GM12878 (cell line): ENCODE measurements at regions not wholly inside any gene's neighbourhood (a gene's known extent, or its start where the extent isn't known, plus 50 kb on each side); places are given as distances from the start of the nearest gene placed in this dataset.

Source experiments
- ATAC-seq: fragments of 200-7000 bp; cut with Tn5 transposase; 3 replicates; pipeline ENCODE4 v1.9.1; 2020; ENCODE audit warnings: mild to moderate bottlenecking, moderate library complexity
- BruUV-seq: library from RNA; stranded (reverse); fragments of 400-500 nt; replicated peaks from 2 replicates; lab custom pipeline; 2021; lab: Mats Ljungman, UMichigan
- CTCF ChIA-PET: fragments of 300-600 bp; sonication (Branson Sonifier 250); formaldehyde crosslinking; extraction: SDS; loops from one replicate; lab custom pipeline; 2021; ENCODE audit warnings: inconsistent platforms; lab: Yijun Ruan, JAX
- POLR2A ChIA-PET: fragments of 350-600 bp; formaldehyde crosslinking; extraction: SDS; loops from one replicate; lab custom pipeline; 2021; ENCODE audit warnings: inconsistent platforms; lab: Charles Lee
- RAD21 ChIA-PET: fragments of 300-600 bp; sonication (Branson Sonifier 250); formaldehyde crosslinking; loops from one replicate; lab custom pipeline; 2023; ENCODE audit warnings: antibody characterized with exemption; ENCODE audit not compliant: unreplicated experiment; lab: Charles Lee
- SMC1A ChIA-PET: fragments of 300-600 bp; sonication (Branson Sonifier 250); formaldehyde crosslinking; loops from one replicate; lab custom pipeline; 2023; ENCODE audit not compliant: unreplicated experiment, uncharacterized antibody; lab: Charles Lee
- DNase-seq: peaks from one replicate; pipeline ENCODE4 v3.0.0-alpha.2; 2011; ENCODE audit warnings: low read depth, low spot score
- FAIRE-seq: peaks from 3 replicates; lab custom pipeline; 2011; peaks lifted over from hg19 to GRCh38; lab: Jason Lieb, UNC
- H2AFZ ChIP-seq: 2 replicates; pipeline ENCODE4 v1.6.0; 2011; ENCODE audit warnings: low read depth, low read length, control low read depth; ENCODE audit not compliant: control insufficient read depth
- H3K27ac ChIP-seq: 2 replicates; pipeline ENCODE4 v1.5.1; 2011; ENCODE audit warnings: control low read depth; ENCODE audit not compliant: control insufficient read depth, insufficient read depth
- H3K27me3 ChIP-seq, 2 experiments: replicated peaks in 1 of 2; 2 replicates each; pipeline versions ENCODE4 v1.6.0 to v1.6.1; 2011; ENCODE audit warnings: low read length in 1 of 2; ENCODE audit not compliant: control insufficient read depth in 2 of 2, insufficient read depth in 2 of 2
- H3K36me3 ChIP-seq, 2 experiments: 2 replicates each; pipeline ENCODE4 v1.5.1; 2011; ENCODE audit warnings: low read length in 1 of 2; ENCODE audit not compliant: control insufficient read depth in 2 of 2, insufficient read depth in 2 of 2
- H3K4me1 ChIP-seq: 2 replicates; pipeline ENCODE4 v1.6.1; 2011; ENCODE audit warnings: mild to moderate bottlenecking, low read length, moderate library complexity, mixed read lengths; ENCODE audit not compliant: control insufficient read depth, insufficient read depth
- H3K4me2 ChIP-seq: 2 replicates; pipeline ENCODE4 v1.6.0; 2011; ENCODE audit warnings: control low read depth; ENCODE audit not compliant: control insufficient read depth, insufficient read depth
- H3K4me3 ChIP-seq: fragments of 200-600 bp; sonication (generic); 2 replicates; pipeline ENCODE4 v1.5.1; 2016
- H3K79me2 ChIP-seq: 2 replicates; pipeline ENCODE4 v1.6.0; 2011; ENCODE audit warnings: low read length; ENCODE audit not compliant: control insufficient read depth, insufficient read depth
- H3K9ac ChIP-seq: 2 replicates; pipeline ENCODE4 v1.8.0; 2011; ENCODE audit warnings: low read length, control low read depth, mixed read lengths; ENCODE audit not compliant: control insufficient read depth, insufficient read depth
- H3K9me3 ChIP-seq: replicated peaks from 3 replicates; pipeline ENCODE4 v1.5.1; 2011; ENCODE audit warnings: mild to moderate bottlenecking, low read length; ENCODE audit not compliant: control insufficient read depth, insufficient read depth
- H4K20me1 ChIP-seq: 2 replicates; pipeline ENCODE4 v1.6.0; 2011; ENCODE audit not compliant: control insufficient read depth, insufficient read depth
- BACH1 ChIP-seq: fragments of 450-650 bp; IDR thresholded peaks from 2 replicates; pipeline ENCODE4 v1.6.1; 2017; ENCODE audit warnings: mild to moderate bottlenecking, borderline replicate concordance
- CREM ChIP-seq: IDR thresholded peaks from 2 replicates; pipeline ENCODE4 v1.6.1; 2014; ENCODE audit warnings: antibody characterized with exemption, low read depth
- HCFC1 ChIP-seq: fragments of 150-350 bp; IDR thresholded peaks from 2 replicates; pipeline ENCODE4 v1.6.1; 2014; ENCODE audit warnings: low read length
- NFXL1 ChIP-seq: fragments of 450-650 bp; IDR thresholded peaks from 2 replicates; pipeline ENCODE4 v1.6.1; 2017; ENCODE audit warnings: antibody characterized with exemption, mild to moderate bottlenecking, borderline replicate concordance
- NR2C1 ChIP-seq: fragments of 450-650 bp; IDR thresholded peaks from 2 replicates; pipeline ENCODE4 v1.6.1; 2017; ENCODE audit warnings: antibody characterized with exemption, mild to moderate bottlenecking, moderate library complexity
- NR2F1 ChIP-seq: fragments of 450-650 bp; conservative IDR thresholded peaks from 2 replicates; pipeline ENCODE4 v1.6.1; 2017; ENCODE audit warnings: mild to moderate bottlenecking
- POLR2AphosphoS5 ChIP-seq: IDR thresholded peaks from 2 replicates; pipeline ENCODE4 v1.6.1; 2011; ENCODE audit warnings: mild to moderate bottlenecking, low read length, inconsistent platforms
- SMAD1 ChIP-seq: fragments of 450-650 bp; IDR thresholded peaks from 2 replicates; pipeline ENCODE4 v1.6.1; 2018; ENCODE audit warnings: mild to moderate bottlenecking, low read depth; ENCODE audit not compliant: partially characterized antibody
- TCF12 ChIP-seq: IDR thresholded peaks from 2 replicates; pipeline ENCODE4 v1.6.1; 2011; ENCODE audit warnings: low read depth, mild to moderate bottlenecking, low read length
- WGBS: methylation state at CpG from one replicate; pipeline ENCODE4 v1.1.6; 2016; ENCODE audit warnings: low lambda C conversion rate; ENCODE audit not compliant: insufficient replicate concordance, insufficient coverage; ENCODE audit errors: missing lambda C conversion rate; 5-methylcytosine and 5-hydroxymethylcytosine counted together
- in situ Hi-C: fragments of 300-500 bp; cut with MboI; formaldehyde crosslinking; loops from 9 replicates; pipeline ENCODE4 v1.14.3; 2018; ENCODE audit warnings: mixed read lengths
- intact Hi-C: fragments of 100-400 bp; cut with micrococcal nuclease; formaldehyde crosslinking; loops from one replicate; pipeline ENCODE4 v1.14.2; 2022; ENCODE audit not compliant: unreplicated experiment
- TF ChIP-seq, protein P1 (sequence below): fragments of 450-650 bp; conservative IDR thresholded peaks from 2 replicates; pipeline ENCODE4 v1.6.1; 2017; ENCODE audit warnings: mild to moderate bottlenecking, moderate library complexity
- TF ChIP-seq, protein P2 (sequence below): IDR thresholded peaks from 2 replicates; pipeline ENCODE4 v1.6.1; 2012; ENCODE audit warnings: low read depth, low read length, improper control_type of control experiment
- TF ChIP-seq, protein P3 (sequence below): fragments of 450-650 bp; IDR thresholded peaks from 2 replicates; pipeline ENCODE4 v1.6.1; 2017; ENCODE audit warnings: borderline replicate concordance
- TF ChIP-seq, protein P4 (sequence below): IDR thresholded peaks from 2 replicates; pipeline ENCODE4 v1.6.1; 2011; ENCODE audit warnings: low read depth, low read length, improper control_type of control experiment, borderline replicate concordance
- TF ChIP-seq, protein P5 (sequence below): fragments of 450-650 bp; IDR thresholded peaks from 2 replicates; pipeline ENCODE4 v1.6.1; 2016; ENCODE audit warnings: mild to moderate bottlenecking

DNA sequence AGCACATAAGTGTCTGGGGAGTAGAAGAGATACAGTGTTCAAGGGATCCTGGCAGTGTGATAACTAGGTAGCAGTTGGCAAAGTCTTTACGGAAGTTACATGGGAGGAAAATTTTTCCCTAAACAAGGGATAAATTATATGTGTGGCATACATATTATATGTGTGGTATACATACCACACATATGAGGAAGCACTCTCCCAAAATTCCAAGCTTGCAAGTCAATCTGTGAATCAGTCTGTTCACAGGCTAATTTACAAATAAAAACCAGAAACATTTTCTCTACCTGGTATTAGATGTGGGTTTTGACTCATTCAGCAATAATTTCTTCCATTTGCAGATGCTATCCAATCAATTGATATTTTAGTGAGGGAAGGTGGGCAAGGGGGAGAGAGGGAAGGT is 110.0 kb downstream of the ISOC1 start (continued):
- TF ChIP-seq, protein P1, sequence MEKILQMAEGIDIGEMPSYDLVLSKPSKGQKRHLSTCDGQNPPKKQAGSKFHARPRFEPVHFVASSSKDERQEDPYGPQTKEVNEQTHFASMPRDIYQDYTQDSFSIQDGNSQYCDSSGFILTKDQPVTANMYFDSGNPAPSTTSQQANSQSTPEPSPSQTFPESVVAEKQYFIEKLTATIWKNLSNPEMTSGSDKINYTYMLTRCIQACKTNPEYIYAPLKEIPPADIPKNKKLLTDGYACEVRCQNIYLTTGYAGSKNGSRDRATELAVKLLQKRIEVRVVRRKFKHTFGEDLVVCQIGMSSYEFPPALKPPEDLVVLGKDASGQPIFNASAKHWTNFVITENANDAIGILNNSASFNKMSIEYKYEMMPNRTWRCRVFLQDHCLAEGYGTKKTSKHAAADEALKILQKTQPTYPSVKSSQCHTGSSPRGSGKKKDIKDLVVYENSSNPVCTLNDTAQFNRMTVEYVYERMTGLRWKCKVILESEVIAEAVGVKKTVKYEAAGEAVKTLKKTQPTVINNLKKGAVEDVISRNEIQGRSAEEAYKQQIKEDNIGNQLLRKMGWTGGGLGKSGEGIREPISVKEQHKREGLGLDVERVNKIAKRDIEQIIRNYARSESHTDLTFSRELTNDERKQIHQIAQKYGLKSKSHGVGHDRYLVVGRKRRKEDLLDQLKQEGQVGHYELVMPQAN: no peak
- no peak for TF ChIP-seq CREM
- TF ChIP-seq, protein P2, sequence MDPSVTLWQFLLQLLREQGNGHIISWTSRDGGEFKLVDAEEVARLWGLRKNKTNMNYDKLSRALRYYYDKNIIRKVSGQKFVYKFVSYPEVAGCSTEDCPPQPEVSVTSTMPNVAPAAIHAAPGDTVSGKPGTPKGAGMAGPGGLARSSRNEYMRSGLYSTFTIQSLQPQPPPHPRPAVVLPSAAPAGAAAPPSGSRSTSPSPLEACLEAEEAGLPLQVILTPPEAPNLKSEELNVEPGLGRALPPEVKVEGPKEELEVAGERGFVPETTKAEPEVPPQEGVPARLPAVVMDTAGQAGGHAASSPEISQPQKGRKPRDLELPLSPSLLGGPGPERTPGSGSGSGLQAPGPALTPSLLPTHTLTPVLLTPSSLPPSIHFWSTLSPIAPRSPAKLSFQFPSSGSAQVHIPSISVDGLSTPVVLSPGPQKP: no peak
- TF ChIP-seq NFXL1: no peak
- TF ChIP-seq BACH1: no peak

DNA sequence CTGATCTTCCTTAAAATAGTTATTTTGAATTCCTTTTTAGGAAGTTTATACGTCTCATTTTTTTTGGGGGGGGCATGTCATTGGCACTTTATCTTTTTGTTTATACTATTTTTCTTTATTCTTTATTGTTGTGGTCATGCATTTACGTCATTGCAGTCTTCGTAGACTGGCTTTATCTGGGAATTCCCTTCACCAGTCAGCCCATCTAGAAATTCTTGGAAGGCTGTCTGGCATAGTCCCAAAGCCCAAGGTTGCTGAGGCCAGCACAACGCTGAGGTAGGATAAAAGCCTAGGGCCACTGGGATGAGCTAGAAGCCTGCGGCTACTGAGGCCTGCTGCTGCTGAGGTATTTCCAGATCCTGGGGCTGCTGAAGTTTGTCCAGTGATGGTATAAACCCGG is 121.5 kb downstream of the ISOC1 start:
- no peak overlapping the region for H3K4me2 ChIP-seq
- no peaks in the 10 kb centered on the region for H3K27me3 ChIP-seq
- SMC1A ChIA-PET: no interaction called here
- DNase-seq: no peak
- no peak for FAIRE-seq
- H3K9ac ChIP-seq: no peak overlapping the region
- no peak overlapping the region for H2AFZ ChIP-seq
- H4K20me1 ChIP-seq: no peaks in the 10 kb centered on the region
- intact Hi-C loops: no loop called here
- BruUV-seq: no TSS peak
- no peaks in the 10 kb centered on the region for H3K79me2 ChIP-seq
- 28% methylated on average over 6 of the region's 6 CpGs for WGBS
- no peak overlapping the region for H3K4me3 ChIP-seq
- TF ChIP-seq TCF12 (no peak), SMAD1 (no peak), HCFC1 (no peak), NR2F1 (no peak), NR2C1 (no peak), POLR2AphosphoS5 (no peak)
- TF ChIP-seq, protein P3, sequence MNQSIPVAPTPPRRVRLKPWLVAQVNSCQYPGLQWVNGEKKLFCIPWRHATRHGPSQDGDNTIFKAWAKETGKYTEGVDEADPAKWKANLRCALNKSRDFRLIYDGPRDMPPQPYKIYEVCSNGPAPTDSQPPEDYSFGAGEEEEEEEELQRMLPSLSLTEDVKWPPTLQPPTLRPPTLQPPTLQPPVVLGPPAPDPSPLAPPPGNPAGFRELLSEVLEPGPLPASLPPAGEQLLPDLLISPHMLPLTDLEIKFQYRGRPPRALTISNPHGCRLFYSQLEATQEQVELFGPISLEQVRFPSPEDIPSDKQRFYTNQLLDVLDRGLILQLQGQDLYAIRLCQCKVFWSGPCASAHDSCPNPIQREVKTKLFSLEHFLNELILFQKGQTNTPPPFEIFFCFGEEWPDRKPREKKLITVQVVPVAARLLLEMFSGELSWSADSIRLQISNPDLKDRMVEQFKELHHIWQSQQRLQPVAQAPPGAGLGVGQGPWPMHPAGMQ: no peak
- TF ChIP-seq, protein P4, sequence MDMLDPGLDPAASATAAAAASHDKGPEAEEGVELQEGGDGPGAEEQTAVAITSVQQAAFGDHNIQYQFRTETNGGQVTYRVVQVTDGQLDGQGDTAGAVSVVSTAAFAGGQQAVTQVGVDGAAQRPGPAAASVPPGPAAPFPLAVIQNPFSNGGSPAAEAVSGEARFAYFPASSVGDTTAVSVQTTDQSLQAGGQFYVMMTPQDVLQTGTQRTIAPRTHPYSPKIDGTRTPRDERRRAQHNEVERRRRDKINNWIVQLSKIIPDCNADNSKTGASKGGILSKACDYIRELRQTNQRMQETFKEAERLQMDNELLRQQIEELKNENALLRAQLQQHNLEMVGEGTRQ: no peak
- TF ChIP-seq, protein P5, sequence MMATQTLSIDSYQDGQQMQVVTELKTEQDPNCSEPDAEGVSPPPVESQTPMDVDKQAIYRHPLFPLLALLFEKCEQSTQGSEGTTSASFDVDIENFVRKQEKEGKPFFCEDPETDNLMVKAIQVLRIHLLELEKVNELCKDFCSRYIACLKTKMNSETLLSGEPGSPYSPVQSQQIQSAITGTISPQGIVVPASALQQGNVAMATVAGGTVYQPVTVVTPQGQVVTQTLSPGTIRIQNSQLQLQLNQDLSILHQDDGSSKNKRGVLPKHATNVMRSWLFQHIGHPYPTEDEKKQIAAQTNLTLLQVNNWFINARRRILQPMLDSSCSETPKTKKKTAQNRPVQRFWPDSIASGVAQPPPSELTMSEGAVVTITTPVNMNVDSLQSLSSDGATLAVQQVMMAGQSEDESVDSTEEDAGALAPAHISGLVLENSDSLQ: no peak
- TF ChIP-seq, all 136 proteins: peak for 0
- in situ Hi-C loops: no loop called here
- ChIA-PET CTCF (no interaction called here), POLR2A (no interaction called here), RAD21 (no interaction called here)
- Histone ChIP-seq H3K9me3 (no peaks in the 10 kb centered on the region), H3K36me3 (no peaks in the 10 kb centered on the region), H3K4me1 (no peaks in the 10 kb centered on the region), H3K27ac (no peak overlapping the region)
- no peak for ATAC-seq
